GM21619 (cell line): ENCODE measurements at regions not wholly inside any gene's neighbourhood (a gene's known extent, or its start where the extent isn't known, plus 50 kb on each side); places are given as distances from the start of the nearest gene placed in this dataset.

ENCODE experiments used
- ATAC-seq: cut with Tn5 transposase; IDR thresholded peaks from one replicate; pipeline ENCODE4 v1.9.1; 2021; ENCODE audit not compliant: unreplicated experiment

GRCh38 chr9:88811511-88811910, 179.8 kb upstream of the S1PR3 start:
- no peak for ATAC-seq

GRCh38 chr9:88812938-88813637, 178.2 kb upstream of the S1PR3 start:
- ATAC-seq = no peak

- no peak for ATAC-seq
These were observed 177.5 kb upstream of the S1PR3 start for GRCh38 chr9:88813638-88814209.

GRCh38 chr9:88814577-88814976, 176.7 kb upstream of the S1PR3 start:
- no peak for ATAC-seq

- ATAC-seq = no peak
These were observed 175.1 kb upstream of the S1PR3 start for GRCh38 chr9:88816141-88816540.

- no peak for ATAC-seq
These were observed 174.7 kb upstream of the S1PR3 start for GRCh38 chr9:88816591-88816990.

GRCh38 chr9:88817628-88818027, 173.6 kb upstream of the S1PR3 start:
- ATAC-seq = no peak

GRCh38 chr9:88818495-88819201, 172.6 kb upstream of the S1PR3 start:
- ATAC-seq = no peak

GRCh38 chr9:88819476-88819875, 171.8 kb upstream of the S1PR3 start:
- no peak for ATAC-seq

GRCh38 chr9:88820055-88820454, 171.2 kb upstream of the S1PR3 start:
- no peak for ATAC-seq

- ATAC-seq = no peak
These were observed 170.1 kb upstream of the S1PR3 start for GRCh38 chr9:88821033-88821745.

- no peak for ATAC-seq
These were observed 169.5 kb upstream of the S1PR3 start for GRCh38 chr9:88821746-88822106.

GRCh38 chr9:88824711-88825110, 166.6 kb upstream of the S1PR3 start:
- ATAC-seq = no peak

- ATAC-seq = no peak
These were observed 165.1 kb upstream of the S1PR3 start for GRCh38 chr9:88826181-88826580.

GRCh38 chr9:88826771-88827181, 164.5 kb upstream of the S1PR3 start:
- ATAC-seq = no peak

GRCh38 chr9:88828018-88828417, 163.2 kb upstream of the S1PR3 start:
- no peak for ATAC-seq

- no peak for ATAC-seq
These were observed 162.7 kb upstream of the S1PR3 start for GRCh38 chr9:88828492-88828974.

GRCh38 chr9:88829276-88829675, 162.0 kb upstream of the S1PR3 start:
- ATAC-seq = peak; percentile 85

GRCh38 chr9:88831713-88832407, 159.4 kb upstream of the S1PR3 start:
- ATAC-seq = no peak

GRCh38 chr9:88833946-88834345, 157.3 kb upstream of the S1PR3 start:
- no peak for ATAC-seq

- ATAC-seq = peak; percentile 86
These were observed 156.2 kb upstream of the S1PR3 start for GRCh38 chr9:88835038-88835466.
